MM.1S (cell line): ENCODE measurements at regions not wholly inside any gene's neighbourhood (a gene's known extent, or its start where the extent isn't known, plus 50 kb on each side); places are given as distances from the start of the nearest gene placed in this dataset.

Experiments
- CTCF ChIP-seq: fragments of 300-600 bp; sonication (generic); IDR thresholded peaks from 2 replicates; pipeline ENCODE4 v1.5.1; 2016; ENCODE audit warnings: antibody characterized with exemption, low read length, mixed read lengths
- EZH2 ChIP-seq: fragments of 300-600 bp; sonication (generic); optimal IDR thresholded peaks from 2 replicates; pipeline ENCODE3; 2017; ENCODE audit warnings: low read depth, mild to moderate bottlenecking, antibody characterized with exemption, low read length, mixed read lengths
- EZH2phosphoT487 ChIP-seq: fragments of 300-600 bp; sonication (generic); IDR thresholded peaks from 2 replicates; pipeline ENCODE4 v1.6.1; 2018; ENCODE audit warnings: antibody characterized with exemption, low read length

DNA sequence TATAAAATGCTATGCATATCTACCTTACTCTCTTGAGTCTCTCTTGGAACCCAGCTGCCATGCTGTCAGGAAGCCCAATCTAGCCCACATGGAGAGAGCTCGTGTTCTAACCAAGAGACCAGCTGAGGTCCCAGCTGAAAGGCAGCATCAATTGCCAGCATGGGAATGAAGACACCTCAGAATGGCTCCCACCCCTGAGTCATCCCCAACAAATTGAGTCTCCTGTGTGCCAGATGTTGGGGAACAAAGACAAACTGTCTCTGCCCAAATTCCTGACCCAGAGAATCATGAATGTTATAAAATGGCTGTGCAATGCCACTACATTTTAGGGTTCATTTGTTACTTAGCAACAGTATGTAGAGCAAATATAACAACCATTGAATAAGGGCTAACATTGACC is 105.2 kb upstream of the STX18 start:
- no peak for TF ChIP-seq EZH2phosphoT487
- TF ChIP-seq CTCF = no peak
- no peak for TF ChIP-seq EZH2
